Heart left ventricle (tissue), 16 donors: ENCODE measurements at regions not wholly inside any gene's neighbourhood (a gene's known extent, or its start where the extent isn't known, plus 50 kb on each side); places are given as distances from the start of the nearest gene placed in this dataset.

Experiments used
- ATAC-seq, 4 donors: fragments of 200-7000 bp; cut with Tn5 transposase; one replicate each; pipeline ENCODE4 v1.9.1; 2020 to 2022; ENCODE audit warnings: moderate library complexity in 4 of 4, mild to moderate bottlenecking in 3 of 4, moderate number of reproducible peaks in 1 of 4
- DNase-seq, 5 donors: peaks; one replicate each; pipeline ENCODE4 v3.0.0-alpha.2; 2020
- H3K27ac ChIP-seq, 12 donors: fragments of 200-600 bp; sonication (generic) in 4 of 12; one replicate each; pipeline versions ENCODE4 v1.5.0 to v1.8.0; 2016 to 2022; ENCODE audit warnings: mild to moderate bottlenecking in 2 of 12
- H3K27me3 ChIP-seq, 9 donors: fragments of 200-600 bp; sonication (generic) in 2 of 9; one replicate each; pipeline versions ENCODE4 v1.5.1 to v1.8.0; 2016 to 2022; ENCODE audit warnings: mild to moderate bottlenecking in 3 of 9
- H3K36me3 ChIP-seq, 9 donors: fragments of 200-600 bp; sonication (generic) in 2 of 9; one replicate each; pipeline versions ENCODE4 v1.5.0 to v1.8.0; 2018 to 2022; ENCODE audit warnings: mild to moderate bottlenecking in 2 of 9
- H3K4me1 ChIP-seq, 12 donors: fragments of 200-600 bp; sonication (generic) in 4 of 12; one replicate each; pipeline versions ENCODE4 v1.5.0 to v1.8.0; 2016 to 2022; ENCODE audit warnings: mild to moderate bottlenecking in 3 of 12
- H3K4me3 ChIP-seq, 12 donors: fragments of 200-600 bp; sonication (generic) in 4 of 12; one replicate each; pipeline versions ENCODE4 v1.5.0 to v1.8.0; 2017 to 2022; ENCODE audit warnings: mild to moderate bottlenecking in 9 of 12, moderate library complexity in 4 of 12
- H3K9me3 ChIP-seq, 12 donors: fragments of 200-600 bp; sonication (generic) in 4 of 12; one replicate each; pipeline versions ENCODE4 v1.5.0 to v1.8.0; 2016 to 2022; ENCODE audit warnings: mild to moderate bottlenecking in 1 of 12
- CTCF ChIP-seq, 12 donors: fragments of 200-600 bp; sonication (generic) in 4 of 12; IDR thresholded peaks; one replicate each; pipeline versions ENCODE4 v1.5.0 to v1.8.0; 2018 to 2022; ENCODE audit warnings: antibody characterized with exemption in 12 of 12, mild to moderate bottlenecking in 5 of 12
- POLR2A ChIP-seq, 2 donors: fragments of 450-650 bp; IDR thresholded peaks; one replicate each; pipeline ENCODE4 v1.6.1; 2017; ENCODE audit warnings: antibody characterized with exemption in 2 of 2, mild to moderate bottlenecking in 2 of 2, moderate library complexity in 2 of 2
- whole genome bisulfite sequencing, 4 donors: extraction: QIAGEN DNeasy Blood & Tissue Kit in 2 of 4; methylation state at CpG; one replicate each; pipeline versions ENCODE4 v1.1.5 to v1.1.7; 2013 to 2018; 5-methylcytosine and 5-hydroxymethylcytosine counted together
- intact Hi-C, 10 donors: fragments of 100-400 bp; cut with DNase I; formaldehyde crosslinking; loops; one replicate each; pipeline versions ENCODE4 v1.11.1 to v1.14.2; 2022
- donor health status: ischemic (EF 13 %, LVEDD 7.1; RV severe dilation, severe dysfunction).
- donor health status: healthy with polysubstance abuse.
- donor health status: DM: no; HTN: yes; CAD: no.
- donor health status: DM: no; HTN: no; CAD: no.
- donor health status: ischemic (EF 25% LVEDD 6.9; RV normal size, moderate dysfunction).
- donor health status: ischemic (EF 25% LVEDD 5.7; RV mildly dilated, moderate dysfunction).
- donor health status: healthy.
- donor health status: DM: yes; HTN: yes; CAD: no.
- donor health status: ischemic (EF 35%, LVEDD 5.7; RV mildly dilated, moderate dysfunction).
- donor health status: nonischemic (EF 11% LVEDD 7.7; RV severe dilation, severe dysfunction).
- donor health status: DM: yes; HTN: yes; CAD: no.
- donor health status: PGD.
- donor health status: ischemic (EF 29% LVEDD 5.4; RV normal size, mild dysfunction).
- donor health status: nonischemic (EF 23%, LVEDD 6.1; RV moderate dilation, normal function).

- H3K27me3 ChIP-seq: no peaks in the 10 kb centered on the region
- no peaks in the 10 kb centered on the region for H3K9me3 ChIP-seq
- ATAC-seq (no peak), DNase-seq (no peak)
- H3K4me3 ChIP-seq: no peak overlapping the region
- no peaks in the 10 kb centered on the region for H3K4me1 ChIP-seq
- intact Hi-C loops: no loop called here
- 46 to 72% (median 61%) methylated on average over 1 of the region's 1 CpG for WGBS, 4 donors
- H3K27ac ChIP-seq: no peak overlapping the region
- TF ChIP-seq CTCF (IDR thresholded peaks at IDR 0.05): no peak
- no peak for TF ChIP-seq POLR2A (IDR thresholded peaks at IDR 0.05)
- H3K36me3 ChIP-seq: no peaks in the 10 kb centered on the region
Observed at GRCh38 chr4:103478734-103479133, 241.1 kb downstream of the TACR3 start.

- Histone ChIP-seq H3K27me3 (no peaks in the 10 kb centered on the region), H3K27ac (no peak overlapping the region), H3K36me3 (no peaks in the 10 kb centered on the region), H3K4me1 (no peaks in the 10 kb centered on the region), H3K4me3 (no peak overlapping the region), H3K9me3 (no peaks in the 10 kb centered on the region)
- ATAC-seq (no peak), DNase-seq (no peak)
- 29 to 42% (median 37%) methylated on average over 1 of the region's 1 CpG for WGBS, 4 donors
- TF ChIP-seq POLR2A (IDR thresholded peaks at IDR 0.05) (no peak), CTCF (IDR thresholded peaks at IDR 0.05) (no peak)
- intact Hi-C loops: no loop called here
Observed at GRCh38 chr4:103478210-103478609, 241.6 kb downstream of the TACR3 start.

GRCh38 chr4:103457566-103457965 is 259.4 kb upstream of the CENPE start:
- H3K4me3 ChIP-seq: no peak overlapping the region
- intact Hi-C loops: no loop called here

GRCh38 chr4:103451341-103451740 is 253.2 kb upstream of the CENPE start:
- Histone ChIP-seq H3K27me3 (no peaks in the 10 kb centered on the region), H3K4me3 (no peak overlapping the region), H3K27ac (no peak overlapping the region), H3K4me1 (no peaks in the 10 kb centered on the region), H3K36me3 (no peaks in the 10 kb centered on the region), H3K9me3 (peaks cover 0 to 19% (median 6%) of the 10 kb centered on the region in 12 donors)
- no peak for TF ChIP-seq POLR2A (IDR thresholded peaks at IDR 0.05)
- no peak for TF ChIP-seq CTCF (IDR thresholded peaks at IDR 0.05)
- DNase-seq: no peak
- ATAC-seq: no peak
- WGBS, 4 donors: 72 to 91% (median 80%) methylated on average over 2 of the region's 2 CpGs
- intact Hi-C loops: no loop called here

More at GRCh38 chr4:103457566-103457965, 259.4 kb upstream of the CENPE start:
- Histone ChIP-seq H3K9me3 (peaks cover 0 to 21% (median 7%) of the 10 kb centered on the region in 12 donors), H3K27me3 (no peaks in the 10 kb centered on the region), H3K36me3 (no peaks in the 10 kb centered on the region), H3K4me1 (no peaks in the 10 kb centered on the region), H3K27ac (no peak overlapping the region)
- 88 to 93% (median 90%) methylated on average over 2 of the region's 2 CpGs for WGBS, 4 donors
- DNase-seq (no peak), ATAC-seq (no peak)
- no peak for TF ChIP-seq CTCF (IDR thresholded peaks at IDR 0.05)
- TF ChIP-seq POLR2A (IDR thresholded peaks at IDR 0.05): no peak
